ENCODE measurements at regions not wholly inside any gene's neighbourhood (a gene's known extent, or its start where the extent isn't known, plus 50 kb on each side); places are given as distances from the start of the nearest gene placed in this dataset.

GRCh38 chr18:38256366-38256765 lies 690.8 kb upstream of the CELF4 start:
- TF ChIP-seq CTCF (conservative IDR thresholded peaks at IDR 0.05 in 1 of 2, IDR thresholded peaks at IDR 0.05 in 1 of 2; ENCODE audit: extremely low read depth in 1 of 2, insufficient read depth in 1 of 2, low read depth in 1 of 2, low read length in 2 of 2) (no peak), EZH2 (IDR thresholded peaks at IDR 0.05; ENCODE audit: borderline replicate concordance, low read length) (no peak)
